ENCODE measurements at regions not wholly inside any gene's neighbourhood (a gene's known extent, or its start where the extent isn't known, plus 50 kb on each side); places are given as distances from the start of the nearest gene placed in this dataset.

GRCh38 chr5:10130881-10131280, 118.8 kb downstream of the ATPSCKMT start:
- no peaks in the 10 kb centered on the region for H3K4me1 ChIP-seq (ENCODE audit: control insufficient read depth in 5 of 5, insufficient read depth in 5 of 5, low read length in 5 of 5)
- H3K9ac ChIP-seq (ENCODE audit: insufficient read depth in 1 of 2, low read length in 2 of 2): no peak overlapping the region
- WGBS, 2 donors: 41 to 42% methylated on average over 3 of the region's 3 CpGs
- no peak for ATAC-seq (ENCODE audit: insufficient read depth, low FRiP score)
- no peak for TF ChIP-seq CTCF (IDR thresholded peaks at IDR 0.05; ENCODE audit: control extremely low read depth, extremely low read depth)
- H3K9me3 ChIP-seq (ENCODE audit: control insufficient read depth in 4 of 4, insufficient read depth in 3 of 4, low read length in 3 of 4): peaks cover 0 to 4% (median 0%) of the 10 kb centered on the region in 4 donors
- H3K36me3 ChIP-seq (ENCODE audit: control insufficient read depth in 4 of 4, insufficient read depth in 4 of 4, low read length in 4 of 4): no peaks in the 10 kb centered on the region
- no peak overlapping the region for H3K4me3 ChIP-seq
- no peak for DNase-seq
- H3K27ac ChIP-seq (ENCODE audit: low read depth in 1 of 2, low read length in 1 of 2): no peak overlapping the region
- no peaks in the 10 kb centered on the region for H3K27me3 ChIP-seq (ENCODE audit: control insufficient read depth in 3 of 3, insufficient read depth in 3 of 3, low read length in 2 of 3)

GRCh38 chr5:10126900-10127299, 122.8 kb downstream of the ATPSCKMT start:
- Histone ChIP-seq H3K36me3 (ENCODE audit: control insufficient read depth in 4 of 4, insufficient read depth in 4 of 4, low read length in 4 of 4) (no peaks in the 10 kb centered on the region), H3K9me3 (ENCODE audit: control insufficient read depth in 4 of 4, insufficient read depth in 3 of 4, low read length in 3 of 4) (peaks cover 0 to 4% (median 0%) of the 10 kb centered on the region in 4 donors), H3K27me3 (ENCODE audit: control insufficient read depth in 3 of 3, insufficient read depth in 3 of 3, low read length in 2 of 3) (no peaks in the 10 kb centered on the region), H3K27ac (ENCODE audit: low read depth in 1 of 2, low read length in 1 of 2) (no peak overlapping the region), H3K4me3 (no peak overlapping the region), H3K9ac (ENCODE audit: insufficient read depth in 1 of 2, low read length in 2 of 2) (no peak overlapping the region), H3K4me1 (ENCODE audit: control insufficient read depth in 5 of 5, insufficient read depth in 5 of 5, low read length in 5 of 5) (no peaks in the 10 kb centered on the region)
- WGBS, 2 donors: 97 to 99% methylated on average over 6 of the region's 6 CpGs
- no peak for TF ChIP-seq CTCF (IDR thresholded peaks at IDR 0.05; ENCODE audit: control extremely low read depth, extremely low read depth)
- DNase-seq: no peak
- no peak for ATAC-seq (ENCODE audit: insufficient read depth, low FRiP score)

GRCh38 chr5:10125116-10125515, 124.6 kb downstream of the ATPSCKMT start:
- peaks cover 0 to 4% (median 0%) of the 10 kb centered on the region in 4 donors for H3K9me3 ChIP-seq (ENCODE audit: control insufficient read depth in 4 of 4, insufficient read depth in 3 of 4, low read length in 3 of 4)
- H3K36me3 ChIP-seq (ENCODE audit: control insufficient read depth in 4 of 4, insufficient read depth in 4 of 4, low read length in 4 of 4): no peaks in the 10 kb centered on the region
- ATAC-seq (ENCODE audit: insufficient read depth, low FRiP score) (no peak), DNase-seq (no peak)
- WGBS, 2 donors: 92 to 94% methylated on average over 9 of the region's 9 CpGs
- no peak overlapping the region for H3K4me3 ChIP-seq
- H3K27ac ChIP-seq (ENCODE audit: low read depth in 1 of 2, low read length in 1 of 2): no peak overlapping the region
- no peaks in the 10 kb centered on the region for H3K4me1 ChIP-seq (ENCODE audit: control insufficient read depth in 5 of 5, insufficient read depth in 5 of 5, low read length in 5 of 5)
- no peak overlapping the region for H3K9ac ChIP-seq (ENCODE audit: insufficient read depth in 1 of 2, low read length in 2 of 2)
- H3K27me3 ChIP-seq (ENCODE audit: control insufficient read depth in 3 of 3, insufficient read depth in 3 of 3, low read length in 2 of 3): no peaks in the 10 kb centered on the region
- TF ChIP-seq CTCF (IDR thresholded peaks at IDR 0.05; ENCODE audit: control extremely low read depth, extremely low read depth): no peak

- Histone ChIP-seq H3K9ac (ENCODE audit: insufficient read depth in 1 of 2, low read length in 2 of 2) (no peak overlapping the region), H3K27ac (ENCODE audit: low read depth in 1 of 2, low read length in 1 of 2) (no peak overlapping the region), H3K4me3 (no peak overlapping the region), H3K4me1 (ENCODE audit: control insufficient read depth in 5 of 5, insufficient read depth in 5 of 5, low read length in 5 of 5) (no peaks in the 10 kb centered on the region), H3K27me3 (ENCODE audit: control insufficient read depth in 3 of 3, insufficient read depth in 3 of 3, low read length in 2 of 3) (no peaks in the 10 kb centered on the region), H3K9me3 (ENCODE audit: control insufficient read depth in 4 of 4, insufficient read depth in 3 of 4, low read length in 3 of 4) (peaks cover 0 to 4% (median 0%) of the 10 kb centered on the region in 4 donors), H3K36me3 (ENCODE audit: control insufficient read depth in 4 of 4, insufficient read depth in 4 of 4, low read length in 4 of 4) (no peaks in the 10 kb centered on the region)
- TF ChIP-seq CTCF (IDR thresholded peaks at IDR 0.05; ENCODE audit: control extremely low read depth, extremely low read depth): no peak
- 91 to 92% methylated on average over 9 of the region's 9 CpGs for WGBS, 2 donors
- ATAC-seq (ENCODE audit: insufficient read depth, low FRiP score) (no peak), DNase-seq (no peak)
These were observed 125.4 kb downstream of the ATPSCKMT start for GRCh38 chr5:10124287-10124686.
